B cell (primary cell): ENCODE measurements at regions not wholly inside any gene's neighbourhood (a gene's known extent, or its start where the extent isn't known, plus 50 kb on each side); places are given as distances from the start of the nearest gene placed in this dataset.

ENCODE experiments used
- ATAC-seq: fragments of 200-7000 bp; cut with Tn5 transposase; one replicate; pipeline ENCODE4 v1.10.0; 2021; ENCODE audit warnings: low read depth, mild to moderate bottlenecking, moderate number of reproducible peaks, moderate library complexity
- CTCF ChIA-PET: fragments of 350-600 bp; sonication (Branson Sonifier 250); formaldehyde crosslinking; loops from one replicate; lab custom pipeline; 2021; ENCODE audit warnings: antibody characterized with exemption, inconsistent platforms; lab: Charles Lee
- POLR2A ChIA-PET: fragments of 350-600 bp; sonication (Branson Sonifier 250); formaldehyde crosslinking; loops from one replicate; lab custom pipeline; 2021; ENCODE audit warnings: antibody characterized with exemption; lab: Charles Lee
- DNase-seq: peaks from one replicate; pipeline ENCODE4 v3.0.0; 2013
- H2AFZ ChIP-seq: 2 replicates; pipeline ENCODE4 v1.6.1; 2012; ENCODE audit warnings: mild to moderate bottlenecking, low read depth, low read length; ENCODE audit not compliant: insufficient read depth, poor library complexity, severe bottlenecking
- H3K27ac ChIP-seq, 2 donors: 1 replicate in 1 of 2; 2 replicates in 1 of 2; pipeline ENCODE4 v1.5.1; 2012 to 2013; ENCODE audit warnings: low read length in 2 of 2, mild to moderate bottlenecking in 2 of 2, moderate library complexity in 1 of 2
- H3K27me3 ChIP-seq, 4 experiments: fragments of 200-600 bp in 1 of 4; sonication (generic) in 1 of 4; replicated peaks in 1 of 4; 1 replicate in 2 of 4; 2 replicates in 2 of 4; pipeline versions ENCODE4 v1.6.1 to v1.7.0; 2013 to 2016; ENCODE audit warnings: low read length in 3 of 4, mild to moderate bottlenecking in 2 of 4, mixed read lengths in 1 of 4, moderate library complexity in 1 of 4; ENCODE audit not compliant: insufficient read depth in 4 of 4, control insufficient read depth in 3 of 4; ENCODE audit errors: control extremely low read depth in 1 of 4
- H3K36me3 ChIP-seq, 2 experiments: replicated peaks in 1 of 2; 1 replicate in 1 of 2; 2 replicates in 1 of 2; pipeline versions ENCODE4 v1.6.1 to v1.7.1; 2013; ENCODE audit warnings: low read length in 1 of 2; ENCODE audit not compliant: insufficient read depth in 2 of 2, control insufficient read depth in 1 of 2; ENCODE audit errors: control extremely low read depth in 1 of 2, extremely low read depth in 1 of 2
- H3K4me1 ChIP-seq, 2 donors: fragments of 200-600 bp in 1 of 2; sonication (generic) in 1 of 2; 1 replicate in 1 of 2; 2 replicates in 1 of 2; pipeline versions ENCODE4 v1.5.1 to v1.6.1; 2013 to 2017; ENCODE audit warnings: low read length in 2 of 2; ENCODE audit not compliant: control insufficient read depth in 2 of 2, insufficient read depth in 2 of 2
- H3K4me2 ChIP-seq: replicated peaks from 2 replicates; pipeline ENCODE3; 2012; ENCODE audit warnings: mild to moderate bottlenecking, low read depth, low read length; ENCODE audit not compliant: poor library complexity, severe bottlenecking
- H3K4me3 ChIP-seq, 5 experiments: fragments of 200-600 bp in 1 of 5; sonication (generic) in 1 of 5; 1 replicate in 3 of 5; 2 replicates in 2 of 5; pipeline versions ENCODE4 v1.5.1 to v1.7.0; 2011 to 2016; ENCODE audit warnings: low read length in 4 of 5, mild to moderate bottlenecking in 4 of 5, low read depth in 2 of 5, control low read depth in 1 of 5, moderate library complexity in 1 of 5; ENCODE audit not compliant: insufficient read depth in 1 of 5; ENCODE audit errors: control extremely low read depth in 1 of 5, extremely low read depth in 1 of 5
- H3K79me2 ChIP-seq: fragments of 200-600 bp; sonication (generic); one replicate; pipeline ENCODE4 v1.6.0; 2016; ENCODE audit warnings: low read length; ENCODE audit not compliant: control insufficient read depth, insufficient read depth
- H3K9ac ChIP-seq: fragments of 200-600 bp; sonication (generic); 2 replicates; pipeline ENCODE4 v1.6.1; 2017; ENCODE audit warnings: mild to moderate bottlenecking, low read length, moderate library complexity
- H3K9me3 ChIP-seq, 3 donors: one replicate each; pipeline versions ENCODE4 v1.6.1 to v1.7.1; 2013; ENCODE audit warnings: low read length in 2 of 3; ENCODE audit not compliant: control insufficient read depth in 2 of 3, insufficient read depth in 1 of 3; ENCODE audit errors: control extremely low read depth in 1 of 3
- H4K20me1 ChIP-seq: 2 replicates; pipeline ENCODE4 v1.6.0; 2012; ENCODE audit warnings: mild to moderate bottlenecking, low read length; ENCODE audit not compliant: insufficient read depth, control insufficient read depth, poor library complexity, severe bottlenecking
- H3K27ac Mint-ChIP-seq: one replicate; pipeline ENCODE4 v1.8.0; 2021; ENCODE audit warnings: mixed read lengths
- H3K27me3 Mint-ChIP-seq: one replicate; pipeline ENCODE4 v1.8.0; 2021; ENCODE audit warnings: mixed read lengths
- H3K4me1 Mint-ChIP-seq: one replicate; pipeline ENCODE4 v1.8.0; 2021; ENCODE audit warnings: mixed read lengths
- H3K4me3 Mint-ChIP-seq: one replicate; pipeline ENCODE4 v1.8.0; 2021; ENCODE audit warnings: mixed read lengths
- H3K9me3 Mint-ChIP-seq: one replicate; pipeline ENCODE4 v1.8.0; 2022; ENCODE audit warnings: mixed read lengths; ENCODE audit not compliant: insufficient read depth
- EZH2 ChIP-seq: IDR thresholded peaks from 2 replicates; pipeline ENCODE4 v1.6.1; 2012; ENCODE audit warnings: borderline replicate concordance, low read depth, mild to moderate bottlenecking, moderate library complexity, low read length; ENCODE audit not compliant: insufficient read depth, poor library complexity, severe bottlenecking
- WGBS: methylation state at CpG from one replicate; pipeline ENCODE4 v1.1.5; 2013; ENCODE audit warnings: missing lambda C conversion rate; ENCODE audit not compliant: insufficient coverage; 5-methylcytosine and 5-hydroxymethylcytosine counted together
- intact Hi-C: fragments of 100-400 bp; cut with micrococcal nuclease; formaldehyde crosslinking; loops from one replicate; pipeline ENCODE4 v1.10.0; 2022
- TF ChIP-seq, protein P1 (sequence below): fragments of 200-600 bp; IDR thresholded peaks from one replicate; pipeline ENCODE4 v1.8.0; 2022; ENCODE audit warnings: antibody characterized with exemption, mild to moderate bottlenecking

DNA sequence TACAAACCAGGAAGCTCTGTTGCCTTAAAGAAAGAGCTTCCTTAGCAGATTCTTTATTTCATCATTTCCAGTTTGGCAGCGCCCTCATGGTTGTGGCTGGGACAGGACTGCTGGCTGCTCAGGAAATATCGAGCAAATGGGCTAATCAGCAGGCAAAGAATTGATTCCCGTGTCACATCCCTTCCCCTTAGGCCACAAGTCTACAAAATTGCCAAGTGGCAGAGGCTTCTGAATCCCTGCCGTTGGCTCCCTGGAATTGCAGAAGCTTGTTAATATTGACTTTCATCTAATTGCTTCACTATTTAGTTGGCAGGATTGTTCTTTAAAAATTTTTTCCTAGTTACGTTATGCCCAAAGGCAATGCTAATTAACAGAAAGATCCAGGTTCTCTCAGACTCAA is 456.3 kb upstream of the ERCC4 start:
- no peak for DNase-seq
- Mint-ChIP-seq H3K27ac (no peak overlapping the region), H3K4me3 (no peak overlapping the region), H3K4me1 (no peaks in the 10 kb centered on the region), H3K27me3 (no peaks in the 10 kb centered on the region), H3K9me3 (peaks cover 2% of the 10 kb centered on the region)
- Histone ChIP-seq H3K27ac (no peak overlapping the region), H3K79me2 (no peaks in the 10 kb centered on the region), H3K9ac (no peak overlapping the region), H3K4me2 (no peak overlapping the region), H3K4me1 (no peaks in the 10 kb centered on the region), H3K36me3 (no peaks in the 10 kb centered on the region), H4K20me1 (no peaks in the 10 kb centered on the region), H3K4me3 (no peak overlapping the region), H2AFZ (no peak overlapping the region), H3K27me3 (no peaks in the 10 kb centered on the region), H3K9me3 (peaks cover 0 to 4% (median 0%) of the 10 kb centered on the region in 3 donors)
- 90% methylated on average over 2 of the region's 5 CpGs for WGBS
- TF ChIP-seq, protein P1, sequence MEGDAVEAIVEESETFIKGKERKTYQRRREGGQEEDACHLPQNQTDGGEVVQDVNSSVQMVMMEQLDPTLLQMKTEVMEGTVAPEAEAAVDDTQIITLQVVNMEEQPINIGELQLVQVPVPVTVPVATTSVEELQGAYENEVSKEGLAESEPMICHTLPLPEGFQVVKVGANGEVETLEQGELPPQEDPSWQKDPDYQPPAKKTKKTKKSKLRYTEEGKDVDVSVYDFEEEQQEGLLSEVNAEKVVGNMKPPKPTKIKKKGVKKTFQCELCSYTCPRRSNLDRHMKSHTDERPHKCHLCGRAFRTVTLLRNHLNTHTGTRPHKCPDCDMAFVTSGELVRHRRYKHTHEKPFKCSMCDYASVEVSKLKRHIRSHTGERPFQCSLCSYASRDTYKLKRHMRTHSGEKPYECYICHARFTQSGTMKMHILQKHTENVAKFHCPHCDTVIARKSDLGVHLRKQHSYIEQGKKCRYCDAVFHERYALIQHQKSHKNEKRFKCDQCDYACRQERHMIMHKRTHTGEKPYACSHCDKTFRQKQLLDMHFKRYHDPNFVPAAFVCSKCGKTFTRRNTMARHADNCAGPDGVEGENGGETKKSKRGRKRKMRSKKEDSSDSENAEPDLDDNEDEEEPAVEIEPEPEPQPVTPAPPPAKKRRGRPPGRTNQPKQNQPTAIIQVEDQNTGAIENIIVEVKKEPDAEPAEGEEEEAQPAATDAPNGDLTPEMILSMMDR: no peak
- no peak for TF ChIP-seq EZH2
- ChIA-PET POLR2A (no interaction called here), CTCF (no interaction called here)
- intact Hi-C loops: no loop called here
- ATAC-seq: no peak

DNA sequence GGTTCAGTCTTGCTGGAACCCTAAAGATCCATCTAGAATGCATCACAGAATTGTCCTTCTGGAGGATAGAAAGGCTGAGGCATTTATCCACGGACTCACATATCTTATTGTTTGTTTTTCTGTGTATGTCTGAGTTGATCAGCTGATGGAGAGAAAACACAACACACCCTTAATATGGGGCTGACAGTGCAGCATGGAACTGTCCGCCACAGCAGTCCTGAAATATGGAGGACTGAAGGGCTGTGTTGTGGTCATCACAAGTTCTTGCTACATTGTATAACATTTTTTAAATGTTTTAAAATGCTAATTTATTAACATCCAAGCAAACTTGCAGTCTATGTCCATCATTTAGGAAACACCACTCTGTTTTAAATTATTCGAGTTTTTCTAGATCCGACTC is 448.9 kb upstream of the ERCC4 start:
- no CpG with 5 or more reads among the region's 4 CpGs for WGBS
- no peaks in the 10 kb centered on the region for H4K20me1 ChIP-seq
- H3K4me3 ChIP-seq: no peak overlapping the region
- Mint-ChIP-seq H3K4me1 (no peaks in the 10 kb centered on the region), H3K27me3 (no peaks in the 10 kb centered on the region), H3K27ac (no peak overlapping the region), H3K9me3 (peaks cover 5% of the 10 kb centered on the region), H3K4me3 (no peak overlapping the region)
- no peak overlapping the region for H3K4me2 ChIP-seq
- no peaks in the 10 kb centered on the region for H3K4me1 ChIP-seq
- no peaks in the 10 kb centered on the region for H3K9me3 ChIP-seq
- H3K9ac ChIP-seq: no peak overlapping the region
- ATAC-seq (no peak), DNase-seq (no peak)
- H3K27me3 ChIP-seq: no peaks in the 10 kb centered on the region
- ChIA-PET CTCF (no interaction called here), POLR2A (no interaction called here)
- no peak overlapping the region for H3K27ac ChIP-seq
- intact Hi-C loops: no loop called here
- TF ChIP-seq, protein P1: no peak
- no peak for TF ChIP-seq EZH2
- H2AFZ ChIP-seq: no peak overlapping the region
- H3K79me2 ChIP-seq: no peaks in the 10 kb centered on the region
- H3K36me3 ChIP-seq: no peaks in the 10 kb centered on the region
